H9 (cell line): ENCODE measurements at regions not wholly inside any gene's neighbourhood (a gene's known extent, or its start where the extent isn't known, plus 50 kb on each side); places are given as distances from the start of the nearest gene placed in this dataset.

ENCODE experiments used
- DNase-seq: peaks from one replicate; pipeline ENCODE4 v3.0.0-alpha.2; 2017
- H2AFZ ChIP-seq: one replicate; pipeline ENCODE4 v1.6.1; 2013; ENCODE audit warnings: mild to moderate bottlenecking, low read length, control low read depth, moderate library complexity
- H2AK5ac ChIP-seq: 2 replicates; pipeline ENCODE4 v1.6.1; 2013; ENCODE audit warnings: low read length, control low read depth, mixed read lengths; ENCODE audit not compliant: insufficient read length
- H2BK120ac ChIP-seq: one replicate; pipeline ENCODE4 v1.6.1; 2013; ENCODE audit warnings: low read depth, mild to moderate bottlenecking, low read length, control low read depth, inconsistent platforms; ENCODE audit not compliant: poor library complexity, severe bottlenecking
- H2BK12ac ChIP-seq: 2 replicates; pipeline ENCODE4 v1.6.1; 2013; ENCODE audit warnings: low read length, control low read depth, mixed read lengths, low read depth; ENCODE audit not compliant: insufficient read length
- H2BK15ac ChIP-seq: 2 replicates; pipeline ENCODE4 v1.6.1; 2013; ENCODE audit warnings: low read depth, low read length, control low read depth
- H2BK20ac ChIP-seq: one replicate; pipeline ENCODE4 v1.6.1; 2013; ENCODE audit warnings: low read depth, mild to moderate bottlenecking, low read length, control low read depth, inconsistent platforms; ENCODE audit not compliant: poor library complexity, severe bottlenecking
- H2BK5ac ChIP-seq: 2 replicates; pipeline ENCODE4 v1.6.1; 2013; ENCODE audit warnings: low read length, control low read depth, mixed read lengths; ENCODE audit not compliant: insufficient read length
- H3K14ac ChIP-seq: 2 replicates; pipeline ENCODE4 v1.6.1; 2013; ENCODE audit warnings: low read length, control low read depth; ENCODE audit not compliant: insufficient read depth
- H3K18ac ChIP-seq: 2 replicates; pipeline ENCODE4 v1.6.1; 2013; ENCODE audit warnings: low read depth, mild to moderate bottlenecking, mixed read lengths, low read length, control low read depth; ENCODE audit not compliant: insufficient read length
- H3K23ac ChIP-seq: 2 replicates; pipeline ENCODE4 v1.6.1; 2013; ENCODE audit warnings: low read length, control low read depth, mixed read lengths, low read depth; ENCODE audit not compliant: insufficient read length
- H3K23me2 ChIP-seq: 2 replicates; pipeline ENCODE4 v1.6.1; 2013; ENCODE audit warnings: low read depth, mild to moderate bottlenecking, mixed read lengths, low read length, control low read depth; ENCODE audit not compliant: insufficient read length, poor library complexity, severe bottlenecking
- H3K27ac ChIP-seq: 2 replicates; pipeline ENCODE4 v1.5.1; 2013; ENCODE audit warnings: low read length, control low read depth, mixed read lengths, low read depth; ENCODE audit not compliant: insufficient read length
- H3K27me3 ChIP-seq: 2 replicates; pipeline ENCODE4 v1.6.1; 2013; ENCODE audit warnings: low read length, control low read depth, inconsistent platforms; ENCODE audit not compliant: insufficient read depth
- H3K4ac ChIP-seq: 2 replicates; pipeline ENCODE4 v1.6.1; 2013; ENCODE audit warnings: low read depth, mild to moderate bottlenecking, control low read depth, inconsistent platforms, low read length, moderate library complexity
- H3K4me1 ChIP-seq: 2 replicates; pipeline ENCODE4 v1.6.1; 2013; ENCODE audit warnings: low read length, control low read depth, inconsistent platforms; ENCODE audit not compliant: insufficient read depth
- H3K4me2 ChIP-seq: 2 replicates; pipeline ENCODE4 v1.6.1; 2013; ENCODE audit warnings: low read length, control low read depth, mixed read lengths; ENCODE audit not compliant: insufficient read length, insufficient read depth
- H3K56ac ChIP-seq: 2 replicates; pipeline ENCODE4 v1.6.1; 2013; ENCODE audit warnings: low read depth, mild to moderate bottlenecking, mixed read lengths, low read length, control low read depth; ENCODE audit not compliant: insufficient read length
- H3K79me1 ChIP-seq: 2 replicates; pipeline ENCODE4 v1.6.1; 2013; ENCODE audit warnings: low read depth, mild to moderate bottlenecking, moderate library complexity, low read length, control low read depth, inconsistent platforms; ENCODE audit not compliant: insufficient read depth, poor library complexity, severe bottlenecking
- H3K79me2 ChIP-seq: 2 replicates; pipeline ENCODE4 v1.6.1; 2013; ENCODE audit warnings: low read length, control low read depth, inconsistent platforms; ENCODE audit not compliant: insufficient read depth
- H3K9ac ChIP-seq: 2 replicates; pipeline ENCODE4 v1.6.1; 2013; ENCODE audit warnings: low read length, control low read depth, mixed read lengths; ENCODE audit not compliant: insufficient read length; ENCODE audit errors: extremely low read depth
- H3K9me3 ChIP-seq: one replicate; pipeline ENCODE4 v1.6.1; 2013; ENCODE audit warnings: low read depth, low read length, inconsistent platforms; ENCODE audit not compliant: control insufficient read depth
- H3T11ph ChIP-seq: one replicate; pipeline ENCODE4 v1.6.1; 2013; ENCODE audit warnings: mild to moderate bottlenecking, low read length, control low read depth, inconsistent platforms
- H4K20me1 ChIP-seq: one replicate; pipeline ENCODE4 v1.6.1; 2013; ENCODE audit not compliant: control insufficient read depth, insufficient read length, insufficient read depth
- H4K5ac ChIP-seq: 2 replicates; pipeline ENCODE4 v1.6.1; 2013; ENCODE audit warnings: low read depth, mild to moderate bottlenecking, mixed read lengths, low read length, control low read depth; ENCODE audit not compliant: insufficient read length
- H4K8ac ChIP-seq: replicated peaks from 2 replicates; pipeline ENCODE4 v1.6.1; 2013; ENCODE audit warnings: low read length, control low read depth, mixed read lengths, low read depth; ENCODE audit not compliant: insufficient read length
- H4K91ac ChIP-seq: 2 replicates; pipeline ENCODE4 v1.6.1; 2013; ENCODE audit warnings: low read depth, mild to moderate bottlenecking, moderate library complexity, mixed read lengths, low read length, control low read depth; ENCODE audit not compliant: insufficient read length
- H3K27ac Mint-ChIP-seq, 3 experiments: 2 replicates in 2 of 3; 3 replicates in 1 of 3; pipeline ENCODE4 v1.8.0; 2020 to 2021; ENCODE audit warnings: mixed read lengths in 3 of 3, mild to moderate bottlenecking in 1 of 3, moderate library complexity in 1 of 3
- H3K27me3 Mint-ChIP-seq: 2 replicates; pipeline ENCODE4 v1.8.0; 2021; ENCODE audit warnings: low read depth, mild to moderate bottlenecking, moderate library complexity, mixed read lengths
- H3K36me3 Mint-ChIP-seq, 3 experiments: 2 replicates in 2 of 3; 3 replicates in 1 of 3; pipeline ENCODE4 v1.8.0; 2020 to 2021; ENCODE audit warnings: low read depth in 3 of 3, mixed read lengths in 3 of 3; ENCODE audit not compliant: insufficient read depth in 1 of 3
- H3K4me1 Mint-ChIP-seq, 2 experiments: 2 replicates each; pipeline ENCODE4 v1.8.0; 2020; ENCODE audit warnings: mixed read lengths in 2 of 2
- H3K4me3 Mint-ChIP-seq, 2 experiments: 2 replicates in 1 of 2; 3 replicates in 1 of 2; pipeline ENCODE4 v1.8.0; 2020 to 2021; ENCODE audit warnings: mild to moderate bottlenecking in 2 of 2, mixed read lengths in 2 of 2, moderate library complexity in 1 of 2
- H3K9me3 Mint-ChIP-seq, 2 experiments: 2 replicates in 1 of 2; 3 replicates in 1 of 2; pipeline ENCODE4 v1.8.0; 2020; ENCODE audit warnings: mild to moderate bottlenecking in 2 of 2, mixed read lengths in 2 of 2, moderate library complexity in 1 of 2
- CTCF ChIP-seq: fragments of 200-600 bp; sonication (generic); conservative IDR thresholded peaks from 3 replicates; pipeline ENCODE4 v1.8.0; 2021; ENCODE audit warnings: antibody characterized with exemption, mild to moderate bottlenecking
- WGBS: extraction: QIAGEN DNeasy Blood & Tissue Kit; methylation state at CpG from one replicate; pipeline ENCODE4 v1.1.7; 2013; ENCODE audit warnings: missing lambda C conversion rate, low lambda C conversion rate, mixed read lengths; ENCODE audit not compliant: insufficient read length; ENCODE audit errors: extremely low coverage; 5-methylcytosine and 5-hydroxymethylcytosine counted together

GRCh38 chr2:238564286-238564920, 137.7 kb downstream of the ASB1 start:
- Histone ChIP-seq H3K27ac (no peak overlapping the region), H3K9me3 (no peaks in the 10 kb centered on the region), H4K5ac (no peak overlapping the region), H3K4me2 (no peak overlapping the region), H3K56ac (no peak overlapping the region), H3K9ac (no peak overlapping the region), H2AFZ (no peak overlapping the region), H3K14ac (no peak overlapping the region), H2BK12ac (no peak overlapping the region), H3K4me1 (no peaks in the 10 kb centered on the region), H3K4ac (no peak overlapping the region), H4K91ac (no peak overlapping the region), H3K18ac (no peak overlapping the region), H2BK15ac (no peak overlapping the region), H4K8ac (no peak overlapping the region), H4K20me1 (no peaks in the 10 kb centered on the region), H3K27me3 (no peaks in the 10 kb centered on the region), H2BK120ac (no peak overlapping the region), H3K23me2 (no peaks in the 10 kb centered on the region), H3K79me2 (no peaks in the 10 kb centered on the region), H3K23ac (no peak overlapping the region), H3K79me1 (no peaks in the 10 kb centered on the region), H3T11ph (no peak overlapping the region), H2BK5ac (no peak overlapping the region), H2AK5ac (no peak overlapping the region), H2BK20ac (no peak overlapping the region)
- peaks cover 5% of the 10 kb centered on the region; the same call in 1 of the 2 replicates for H3K27me3 Mint-ChIP-seq
- H3K27ac Mint-ChIP-seq, result no peak overlapping the region
- WGBS, result no CpG with 5 or more reads among the region's 16 CpGs
- H3K4me1 Mint-ChIP-seq, result peaks cover 4 to 5% of the 10 kb centered on the region in 2 experiments; a peak in 2 of 4 replicates
- no peak overlapping the region for H3K4me3 Mint-ChIP-seq
- H3K9me3 Mint-ChIP-seq, result no peaks in the 10 kb centered on the region
- no peaks in the 10 kb centered on the region for H3K36me3 Mint-ChIP-seq
- no peak for DNase-seq
- no peak for TF ChIP-seq CTCF
